ENCODE measurements at regions not wholly inside any gene's neighbourhood (a gene's known extent, or its start where the extent isn't known, plus 50 kb on each side); places are given as distances from the start of the nearest gene placed in this dataset.

- Histone ChIP-seq H3K27ac (ENCODE audit: low read length) (no peak overlapping the region), H3K9me3 (replicated peaks; ENCODE audit: insufficient read depth, low read length) (no peaks in the 10 kb centered on the region), H3K4me2 (ENCODE audit: low read depth, low read length) (no peak overlapping the region), H2AFZ (ENCODE audit: low read length) (no peak overlapping the region), H3F3A (ENCODE audit: insufficient read depth, low read length) (no peaks in the 10 kb centered on the region), H3K79me2 (ENCODE audit: low read length) (no peaks in the 10 kb centered on the region), H4K20me1 (ENCODE audit: insufficient read depth, low read length) (no peaks in the 10 kb centered on the region), H3K27me3 (replicated peaks; ENCODE audit: insufficient read depth, low read length) (0 out of 2 replicates have a peak, but pooled peaks cover 4% of the 10 kb centered on the region), H3K9ac (ENCODE audit: low read length) (no peak overlapping the region), H3K4me1 (ENCODE audit: low read length) (no peaks in the 10 kb centered on the region), H3K4me3 (ENCODE audit: low read length) (no peak overlapping the region), H3K9me2 (replicated peaks; ENCODE audit: insufficient read depth, low read length) (no peaks in the 10 kb centered on the region), H3K36me3 (replicated peaks; ENCODE audit: insufficient read depth, low read length) (no peaks in the 10 kb centered on the region)
- DNase-seq: no peak
- TF ChIP-seq EZH2 (optimal IDR thresholded peaks at IDR 0.05; ENCODE audit: low read depth, low read length) (no peak), CTCF (IDR thresholded peaks at IDR 0.05; ENCODE audit: low read length) (no peak), EZH2phosphoT487 (IDR thresholded peaks at IDR 0.05; ENCODE audit: low read length) (no peak)
Measured at GRCh38 chr1:228964178-228965089, 229.2 kb downstream of the RHOU start.

GRCh38 chr1:228968891-228969606, 233.8 kb downstream of the RHOU start:
- Histone ChIP-seq H3K9ac (ENCODE audit: low read length) (no peak overlapping the region), H3K9me3 (replicated peaks; ENCODE audit: insufficient read depth, low read length) (no peaks in the 10 kb centered on the region), H3K79me2 (ENCODE audit: low read length) (no peaks in the 10 kb centered on the region), H3K4me2 (ENCODE audit: low read depth, low read length) (no peak overlapping the region), H4K20me1 (ENCODE audit: insufficient read depth, low read length) (no peaks in the 10 kb centered on the region), H2AFZ (ENCODE audit: low read length) (no peak overlapping the region), H3F3A (ENCODE audit: insufficient read depth, low read length) (no peaks in the 10 kb centered on the region), H3K36me3 (replicated peaks; ENCODE audit: insufficient read depth, low read length) (no peaks in the 10 kb centered on the region), H3K27me3 (replicated peaks; ENCODE audit: insufficient read depth, low read length) (0 out of 2 replicates have a peak, but pooled peaks cover 4% of the 10 kb centered on the region), H3K4me1 (ENCODE audit: low read length) (no peaks in the 10 kb centered on the region), H3K9me2 (replicated peaks; ENCODE audit: insufficient read depth, low read length) (no peaks in the 10 kb centered on the region), H3K27ac (ENCODE audit: low read length) (no peak overlapping the region), H3K4me3 (ENCODE audit: low read length) (no peak overlapping the region)
- TF ChIP-seq EZH2phosphoT487 (IDR thresholded peaks at IDR 0.05; ENCODE audit: low read length): no peak
- DNase-seq: no peak

GRCh38 chr1:228969953-228970800, 234.9 kb downstream of the RHOU start:
- TF ChIP-seq EZH2phosphoT487 (IDR thresholded peaks at IDR 0.05; ENCODE audit: low read length): no peak
- no peak for TF ChIP-seq EZH2 (optimal IDR thresholded peaks at IDR 0.05; ENCODE audit: low read depth, low read length)
- TF ChIP-seq CTCF (IDR thresholded peaks at IDR 0.05; ENCODE audit: low read length): no peak
- H3K79me2 ChIP-seq (ENCODE audit: low read length): no peaks in the 10 kb centered on the region
- DNase-seq: no peak
- H3F3A ChIP-seq (ENCODE audit: insufficient read depth, low read length): no peaks in the 10 kb centered on the region
- no peak overlapping the region for H3K27ac ChIP-seq (ENCODE audit: low read length)
- no peaks in the 10 kb centered on the region for H3K9me2 ChIP-seq (replicated peaks; ENCODE audit: insufficient read depth, low read length)
- no peak overlapping the region for H3K9ac ChIP-seq (ENCODE audit: low read length)
- no peaks in the 10 kb centered on the region for H3K4me1 ChIP-seq (ENCODE audit: low read length)
- H3K36me3 ChIP-seq (replicated peaks; ENCODE audit: insufficient read depth, low read length): no peaks in the 10 kb centered on the region
- no peak overlapping the region for H3K4me3 ChIP-seq (ENCODE audit: low read length)
- 0 out of 2 replicates have a peak, but pooled peaks cover 4% of the 10 kb centered on the region for H3K27me3 ChIP-seq (replicated peaks; ENCODE audit: insufficient read depth, low read length)
- no peak overlapping the region for H3K4me2 ChIP-seq (ENCODE audit: low read depth, low read length)
- H4K20me1 ChIP-seq (ENCODE audit: insufficient read depth, low read length): no peaks in the 10 kb centered on the region
- no peak overlapping the region for H2AFZ ChIP-seq (ENCODE audit: low read length)
- no peaks in the 10 kb centered on the region for H3K9me3 ChIP-seq (replicated peaks; ENCODE audit: insufficient read depth, low read length)
